Uterus (tissue), 3 donors: ENCODE measurements at regions not wholly inside any gene's neighbourhood (a gene's known extent, or its start where the extent isn't known, plus 50 kb on each side); places are given as distances from the start of the nearest gene placed in this dataset.
"Not testable (repeated sequence)": the region's sequence is repeated elsewhere in the genome, so short reads cannot be mapped to it uniquely, and the experiment has no call there.

Experiments
- DNase-seq, 2 donors: peaks; one replicate each; pipeline ENCODE4 v3.0.0-alpha.2; 2019 to 2020
- H3K27ac ChIP-seq, 2 donors: fragments of 200-600 bp; sonication (generic); 1 replicate in 1 of 2; 2 replicates in 1 of 2; pipeline ENCODE4 v1.5.1; 2016 to 2018
- H3K27me3 ChIP-seq, 2 donors: fragments of 200-600 bp; sonication (generic); one replicate each; pipeline ENCODE4 v1.5.1; 2018 to 2019; ENCODE audit warnings: control low read depth in 1 of 2
- H3K36me3 ChIP-seq, 2 donors: fragments of 200-600 bp; sonication (generic); one replicate each; pipeline ENCODE4 v1.5.1; 2019; ENCODE audit warnings: control low read depth in 1 of 2
- H3K4me1 ChIP-seq, 2 donors: fragments of 200-600 bp; sonication (generic); one replicate each; pipeline ENCODE4 v1.5.1; 2018 to 2019; ENCODE audit warnings: control low read depth in 1 of 2
- H3K4me3 ChIP-seq, 2 donors: fragments of 200-600 bp; sonication (generic); 1 replicate in 1 of 2; 2 replicates in 1 of 2; pipeline ENCODE4 v1.5.1; 2018 to 2019; ENCODE audit warnings: mild to moderate bottlenecking in 1 of 2
- H3K9me3 ChIP-seq, 2 donors: fragments of 200-600 bp; sonication (generic); one replicate each; pipeline ENCODE4 v1.5.1; 2019; ENCODE audit warnings: control low read depth in 1 of 2
- CTCF ChIP-seq, 4 experiments: fragments of 200-600 bp in 2 of 4; fragments of 450-650 bp in 2 of 4; sonication (generic) in 2 of 4; IDR thresholded peaks; one replicate each; pipeline ENCODE4 v1.5.1; 2016 to 2019; ENCODE audit warnings: antibody characterized with exemption in 4 of 4, mild to moderate bottlenecking in 2 of 4, moderate library complexity in 1 of 4
- POLR2A ChIP-seq, 2 donors: fragments of 450-650 bp; IDR thresholded peaks; one replicate each; pipeline ENCODE4 v1.6.1; 2016; ENCODE audit warnings: antibody characterized with exemption in 2 of 2, mild to moderate bottlenecking in 1 of 2, moderate library complexity in 1 of 2
- intact Hi-C: fragments of 100-400 bp; cut with DNase I; formaldehyde crosslinking; loops from one replicate; pipeline ENCODE4 v1.15.1; 2023; ENCODE audit warnings: low total_unique reads
- donor health status: DM: yes; HTN: yes; CAD: no.

- intact Hi-C loops: no loop called here
- no peaks in the 10 kb centered on the region for H3K27me3 ChIP-seq
- H3K27ac ChIP-seq: no peak overlapping the region
- no peak for DNase-seq
- H3K4me1 ChIP-seq: no peaks in the 10 kb centered on the region
- H3K9me3 ChIP-seq: no peaks in the 10 kb centered on the region
- H3K4me3 ChIP-seq: no peak overlapping the region
- H3K36me3 ChIP-seq: no peaks in the 10 kb centered on the region
- TF ChIP-seq POLR2A (IDR thresholded peaks at IDR 0.05) (no peak), CTCF (IDR thresholded peaks at IDR 0.05) (no peak)
Measured at GRCh38 chr6:92682516-92683398, 736.6 kb downstream of the EPHA7 start.

- Histone ChIP-seq H3K4me1 (no peaks in the 10 kb centered on the region), H3K27ac (no peak overlapping the region), H3K36me3 (no peaks in the 10 kb centered on the region), H3K4me3 (no peak overlapping the region), H3K9me3 (no peaks in the 10 kb centered on the region), H3K27me3 (no peaks in the 10 kb centered on the region)
- no peak for DNase-seq
- TF ChIP-seq POLR2A (IDR thresholded peaks at IDR 0.05): no peak
- TF ChIP-seq CTCF (IDR thresholded peaks at IDR 0.05): no peak
- intact Hi-C loops: no loop called here
Measured at GRCh38 chr6:92681401-92681800, 738.0 kb downstream of the EPHA7 start.

GRCh38 chr6:92671462-92671861 lies 747.9 kb downstream of the EPHA7 start:
- H3K4me3 ChIP-seq, DNase-seq, H3K27me3 ChIP-seq, H3K36me3 ChIP-seq, H3K27ac ChIP-seq, H3K9me3 ChIP-seq, H3K4me1 ChIP-seq, intact Hi-C loops: not testable (repeated sequence)

GRCh38 chr6:92667843-92668242 lies 751.5 kb downstream of the EPHA7 start:
- intact Hi-C loops: no loop called here
- H3K27me3 ChIP-seq: no peaks in the 10 kb centered on the region
- no peaks in the 10 kb centered on the region for H3K4me1 ChIP-seq
- no peak for DNase-seq
- no peak overlapping the region for H3K27ac ChIP-seq
- TF ChIP-seq CTCF (IDR thresholded peaks at IDR 0.05): no peak
- TF ChIP-seq POLR2A (IDR thresholded peaks at IDR 0.05): no peak
- no peaks in the 10 kb centered on the region for H3K9me3 ChIP-seq
- no peaks in the 10 kb centered on the region for H3K36me3 ChIP-seq
- H3K4me3 ChIP-seq: no peak overlapping the region

GRCh38 chr6:92648364-92649086 lies 770.8 kb downstream of the EPHA7 start:
- intact Hi-C loops: no loop called here
- no peak for DNase-seq
- H3K27ac ChIP-seq: no peak overlapping the region
- TF ChIP-seq POLR2A (IDR thresholded peaks at IDR 0.05): no peak
- no peak for TF ChIP-seq CTCF (IDR thresholded peaks at IDR 0.05)
- no peaks in the 10 kb centered on the region for H3K4me1 ChIP-seq
- no peaks in the 10 kb centered on the region for H3K27me3 ChIP-seq
- H3K36me3 ChIP-seq: no peaks in the 10 kb centered on the region
- no peaks in the 10 kb centered on the region for H3K9me3 ChIP-seq
- no peak overlapping the region for H3K4me3 ChIP-seq
